CD4-positive, alpha-beta T cell treated with Interleukin-21 for 1 hour (primary cell): ENCODE measurements at regions not wholly inside any gene's neighbourhood (a gene's known extent, or its start where the extent isn't known, plus 50 kb on each side); places are given as distances from the start of the nearest gene placed in this dataset.

Experiments
- DNase-seq: peaks from one replicate; pipeline ENCODE4 v3.0.0-alpha.2; 2020

- DNase-seq: no peak
Measured at GRCh38 chr13:62643007-62643483, 1227.4 kb upstream of the PCDH20 start.

GRCh38 chr13:62635161-62635560 is 1219.5 kb upstream of the PCDH20 start:
- no peak for DNase-seq

- DNase-seq: no peak
Measured at GRCh38 chr13:62633448-62633847, 1217.8 kb upstream of the PCDH20 start.

DNA sequence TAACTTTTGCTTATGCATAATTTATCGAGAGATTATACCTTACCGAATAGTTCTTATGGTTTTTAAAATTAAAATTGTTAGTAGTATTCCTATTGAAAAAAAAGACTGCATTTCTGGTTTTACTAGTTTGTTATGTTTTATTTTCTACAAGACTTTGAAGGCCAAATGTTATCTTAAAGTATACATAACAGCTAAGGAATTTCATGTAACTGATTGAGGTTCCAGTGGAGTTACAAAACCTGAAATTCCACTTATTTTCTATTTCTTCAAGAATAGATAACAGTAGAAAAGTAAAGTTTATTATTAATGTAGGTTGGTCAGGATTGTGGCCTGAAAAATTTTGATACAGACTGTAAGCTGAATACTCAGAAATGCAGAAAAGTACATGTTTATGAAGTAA is 1216.0 kb upstream of the PCDH20 start:
- no peak for DNase-seq

GRCh38 chr13:62631124-62631523 is 1215.5 kb upstream of the PCDH20 start:
- no peak for DNase-seq

GRCh38 chr13:62629618-62630017 is 1214.0 kb upstream of the PCDH20 start:
- DNase-seq: no peak

GRCh38 chr13:62627226-62627625 is 1211.6 kb upstream of the PCDH20 start:
- no peak for DNase-seq

DNA sequence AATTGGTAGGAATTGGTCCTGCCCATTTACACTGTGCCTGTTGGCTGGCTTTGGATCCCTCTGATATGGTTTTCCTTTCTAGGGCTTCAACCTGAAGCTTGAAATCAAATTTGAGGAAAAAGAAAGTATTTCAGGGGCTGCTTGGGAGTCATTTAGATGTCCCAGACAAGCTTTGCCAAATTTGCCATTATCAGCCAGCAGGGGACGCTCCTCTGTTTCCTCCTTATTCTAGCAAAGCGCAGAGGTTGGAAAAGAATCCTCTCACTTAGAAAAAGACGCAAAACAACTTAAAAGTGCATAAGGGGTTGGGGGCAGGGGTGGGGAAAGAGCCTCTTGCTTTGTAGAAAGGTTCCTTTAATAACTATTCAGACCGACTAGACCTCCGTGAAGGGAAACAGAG is 1211.1 kb upstream of the PCDH20 start:
- no peak for DNase-seq

- no peak for DNase-seq
Measured at GRCh38 chr13:62625214-62625881, 1209.7 kb upstream of the PCDH20 start.

DNA sequence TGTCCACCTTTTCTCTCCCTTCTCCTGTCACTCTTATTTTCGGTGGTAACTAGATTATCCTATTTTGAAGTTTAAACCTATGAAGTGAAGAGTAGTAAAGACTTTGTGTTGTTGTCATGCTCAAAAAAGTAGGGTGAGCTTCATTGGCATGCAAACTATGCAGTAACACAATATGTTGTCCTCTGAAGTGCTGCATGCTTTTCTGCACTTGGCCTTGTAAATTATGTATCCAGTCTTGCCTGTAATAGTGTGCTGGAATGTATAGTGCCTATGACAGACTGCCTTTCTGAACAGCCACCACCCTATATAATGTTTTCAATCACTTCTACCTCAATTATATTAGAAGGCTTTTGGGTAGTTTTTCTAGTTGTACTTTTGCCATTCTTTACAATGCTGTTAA is 1198.2 kb upstream of the PCDH20 start:
- no peak for DNase-seq

GRCh38 chr13:62611343-62611742 is 1195.7 kb upstream of the PCDH20 start:
- no peak for DNase-seq

GRCh38 chr13:62598708-62599107 is 1183.1 kb upstream of the PCDH20 start:
- no peak for DNase-seq

DNA sequence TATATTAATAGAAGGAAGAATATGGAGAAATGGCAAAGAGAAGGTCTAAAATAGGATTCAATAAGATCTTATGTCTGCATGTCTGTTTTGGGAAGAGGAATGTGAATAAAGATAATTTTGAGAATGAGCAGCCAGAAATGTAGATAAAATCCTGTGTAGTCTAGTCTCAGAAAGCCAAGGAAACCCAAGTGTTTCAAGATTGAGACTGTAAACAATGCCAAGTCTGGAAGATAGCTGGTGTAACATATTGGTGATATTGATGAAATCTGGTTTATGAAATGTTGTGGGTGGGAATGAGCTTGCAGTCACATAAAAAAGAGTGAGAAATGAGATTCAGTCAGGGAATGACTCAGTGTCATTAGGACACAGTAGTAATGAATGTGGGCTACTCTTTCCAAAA is 1180.3 kb upstream of the PCDH20 start:
- DNase-seq: no peak

- no peak for DNase-seq
Measured at GRCh38 chr13:62593804-62594203, 1178.2 kb upstream of the PCDH20 start.

GRCh38 chr13:62583466-62583865 is 1167.8 kb upstream of the PCDH20 start:
- DNase-seq: no peak

DNA sequence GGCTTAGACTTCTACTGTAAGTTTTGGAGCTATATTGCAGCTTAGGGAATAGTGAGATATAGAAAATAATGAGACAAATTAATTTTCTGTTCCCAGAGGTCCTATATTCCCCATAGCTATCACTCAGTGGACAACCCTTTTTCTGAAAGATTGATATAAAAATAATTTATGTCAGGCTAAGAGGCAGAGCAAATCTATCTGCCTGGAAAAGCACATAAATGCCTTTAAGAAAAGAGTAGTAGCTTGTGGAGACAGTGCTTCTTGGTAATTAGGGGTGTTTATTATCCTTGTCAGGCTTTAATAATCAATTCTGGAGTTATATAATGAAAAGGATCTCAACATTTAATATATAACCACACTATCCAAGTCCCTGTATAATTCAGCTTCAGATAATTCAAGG is 1162.8 kb upstream of the PCDH20 start:
- DNase-seq: no peak

DNA sequence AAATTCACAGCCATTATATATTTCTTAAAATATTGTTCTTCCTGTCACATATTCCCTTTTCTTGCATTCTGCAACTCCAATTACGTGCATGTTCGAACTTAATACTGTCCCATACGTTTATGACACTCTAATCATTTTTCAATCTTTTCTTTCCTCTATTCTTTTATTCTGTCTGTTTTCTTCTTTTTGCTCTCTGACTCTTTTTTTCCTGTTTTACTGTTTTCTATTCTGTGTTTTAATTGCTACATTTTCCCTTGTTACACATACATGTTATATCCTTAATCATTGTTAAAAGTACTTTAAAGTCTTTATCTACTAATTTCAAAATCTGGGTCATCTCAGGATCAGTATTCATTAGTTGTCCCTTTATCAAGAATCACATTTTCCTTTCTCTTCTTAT is 1149.1 kb upstream of the PCDH20 start:
- DNase-seq: no peak

GRCh38 chr13:62563251-62563650 is 1147.6 kb upstream of the PCDH20 start:
- no peak for DNase-seq

GRCh38 chr13:62556978-62557377 is 1141.3 kb upstream of the PCDH20 start:
- no peak for DNase-seq

GRCh38 chr13:62551588-62551987 is 1135.9 kb upstream of the PCDH20 start:
- DNase-seq: no peak

GRCh38 chr13:62544928-62545327 is 1129.3 kb upstream of the PCDH20 start:
- no peak for DNase-seq

DNA sequence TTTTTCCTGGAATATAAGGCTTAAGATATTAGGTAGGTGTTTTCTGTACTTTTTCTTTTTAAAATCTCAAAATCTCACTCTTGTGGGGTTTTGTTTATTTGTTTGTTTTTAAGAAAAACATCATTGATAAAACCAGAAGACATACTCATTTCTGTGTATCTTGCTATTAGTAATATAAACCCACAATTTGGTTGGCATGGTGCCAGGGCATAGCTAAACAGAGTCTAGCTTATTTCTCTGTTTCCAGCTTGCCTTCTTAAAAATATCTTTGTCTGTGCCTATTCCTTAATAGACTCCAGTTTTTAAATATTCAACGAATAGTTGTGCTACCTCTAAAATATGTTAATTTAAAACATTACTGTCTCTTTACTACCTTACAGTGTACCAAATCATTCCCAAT is 1121.9 kb upstream of the PCDH20 start:
- no peak for DNase-seq

DNA sequence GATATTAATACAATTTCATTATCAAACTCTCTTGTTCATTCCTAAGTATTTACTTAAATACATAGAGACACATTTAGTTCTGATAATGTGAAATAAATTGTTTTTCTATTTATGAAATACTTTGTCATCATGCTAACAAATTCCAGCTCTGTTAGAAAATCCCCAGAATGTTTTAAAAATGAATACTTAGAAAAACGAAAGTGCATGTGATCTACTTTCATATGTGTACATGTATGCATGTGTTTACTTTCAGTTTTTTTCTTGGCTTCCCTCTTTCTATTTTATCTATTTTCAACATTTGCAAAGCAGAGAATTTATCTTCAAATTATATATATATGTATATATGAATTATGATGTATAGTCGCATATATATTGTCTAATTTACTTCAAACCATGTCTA is 1110.0 kb upstream of the PCDH20 start:
- DNase-seq: no peak

- DNase-seq: no peak
Measured at GRCh38 chr13:62524498-62524897, 1108.8 kb upstream of the PCDH20 start.

- no peak for DNase-seq
Measured at GRCh38 chr13:62524061-62524460, 1108.4 kb upstream of the PCDH20 start.
